ENCODE measurements at regions not wholly inside any gene's neighbourhood (a gene's known extent, or its start where the extent isn't known, plus 50 kb on each side); places are given as distances from the start of the nearest gene placed in this dataset.

DNA sequence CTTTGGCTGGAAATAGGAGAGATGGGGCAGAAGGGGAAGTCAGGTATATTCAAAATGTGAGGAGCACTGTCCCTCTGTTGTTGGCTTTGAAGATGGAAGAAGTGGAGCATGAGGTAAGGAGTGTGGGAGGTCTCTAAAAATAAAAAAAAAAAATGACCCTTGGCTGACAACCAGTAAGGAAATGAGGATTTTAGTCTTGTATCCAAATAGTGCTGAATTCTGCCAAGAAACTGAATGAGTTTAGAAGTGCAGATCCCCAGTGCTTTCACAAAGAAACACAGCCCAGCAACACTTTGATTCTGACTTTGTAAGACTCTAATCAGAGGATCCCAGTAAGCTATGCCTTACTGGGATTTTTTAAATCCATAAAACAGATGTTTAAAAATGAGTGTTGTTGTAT, 367.9 kb downstream of the CYLC2 start:
- TF ChIP-seq, protein P1, sequence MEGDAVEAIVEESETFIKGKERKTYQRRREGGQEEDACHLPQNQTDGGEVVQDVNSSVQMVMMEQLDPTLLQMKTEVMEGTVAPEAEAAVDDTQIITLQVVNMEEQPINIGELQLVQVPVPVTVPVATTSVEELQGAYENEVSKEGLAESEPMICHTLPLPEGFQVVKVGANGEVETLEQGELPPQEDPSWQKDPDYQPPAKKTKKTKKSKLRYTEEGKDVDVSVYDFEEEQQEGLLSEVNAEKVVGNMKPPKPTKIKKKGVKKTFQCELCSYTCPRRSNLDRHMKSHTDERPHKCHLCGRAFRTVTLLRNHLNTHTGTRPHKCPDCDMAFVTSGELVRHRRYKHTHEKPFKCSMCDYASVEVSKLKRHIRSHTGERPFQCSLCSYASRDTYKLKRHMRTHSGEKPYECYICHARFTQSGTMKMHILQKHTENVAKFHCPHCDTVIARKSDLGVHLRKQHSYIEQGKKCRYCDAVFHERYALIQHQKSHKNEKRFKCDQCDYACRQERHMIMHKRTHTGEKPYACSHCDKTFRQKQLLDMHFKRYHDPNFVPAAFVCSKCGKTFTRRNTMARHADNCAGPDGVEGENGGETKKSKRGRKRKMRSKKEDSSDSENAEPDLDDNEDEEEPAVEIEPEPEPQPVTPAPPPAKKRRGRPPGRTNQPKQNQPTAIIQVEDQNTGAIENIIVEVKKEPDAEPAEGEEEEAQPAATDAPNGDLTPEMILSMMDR (conservative IDR thresholded peaks at IDR 0.05; ENCODE audit: low read length), result no peak
- no peak for TF ChIP-seq EZH2phosphoT487 (IDR thresholded peaks at IDR 0.05; ENCODE audit: borderline replicate concordance, low read depth, low read length)

Data from OCI-LY7 (cell line).